Mesendoderm (in vitro differentiated cells): ENCODE measurements at regions not wholly inside any gene's neighbourhood (a gene's known extent, or its start where the extent isn't known, plus 50 kb on each side); places are given as distances from the start of the nearest gene placed in this dataset.
"Not testable (repeated sequence)": the region's sequence is repeated elsewhere in the genome, so short reads cannot be mapped to it uniquely, and the experiment has no call there.

Experiments used
- DNase-seq: peaks from one replicate; pipeline ENCODE4 v3.0.0; 2013
- H2AK5ac ChIP-seq: 2 replicates; pipeline ENCODE4 v1.6.1; 2013; ENCODE audit warnings: low read length, inconsistent platforms
- H2BK120ac ChIP-seq: 2 replicates; pipeline ENCODE4 v1.6.1; 2013; ENCODE audit warnings: low read depth, mild to moderate bottlenecking, low read length, moderate library complexity, mixed read lengths
- H2BK15ac ChIP-seq: replicated peaks from 2 replicates; pipeline ENCODE4 v1.6.1; 2013; ENCODE audit warnings: low read depth, mild to moderate bottlenecking, moderate library complexity
- H2BK5ac ChIP-seq: 2 replicates; pipeline ENCODE4 v1.6.1; 2013; ENCODE audit warnings: low read length, inconsistent platforms
- H3K18ac ChIP-seq: 2 replicates; pipeline ENCODE4 v1.6.1; 2013; ENCODE audit warnings: mild to moderate bottlenecking, low read length, mixed read lengths
- H3K23ac ChIP-seq: one replicate; pipeline ENCODE4 v1.6.1; 2013; ENCODE audit warnings: low read length
- H3K27ac ChIP-seq: 2 replicates; pipeline ENCODE4 v1.5.1; 2013; ENCODE audit warnings: low read depth, mild to moderate bottlenecking, inconsistent platforms, low read length, moderate library complexity
- H3K27me3 ChIP-seq: 2 replicates; pipeline ENCODE4 v1.6.1; 2013; ENCODE audit warnings: low read length, control low read depth, mild to moderate bottlenecking, inconsistent platforms; ENCODE audit not compliant: insufficient read depth, poor library complexity
- H3K36me3 ChIP-seq: 2 replicates; pipeline ENCODE4 v1.6.1; 2013; ENCODE audit warnings: low read length, inconsistent platforms; ENCODE audit not compliant: control insufficient read depth, insufficient read depth
- H3K4ac ChIP-seq: one replicate; pipeline ENCODE4 v1.6.1; 2013; ENCODE audit warnings: low read depth, mild to moderate bottlenecking, low read length, moderate library complexity
- H3K4me1 ChIP-seq: 2 replicates; pipeline ENCODE4 v1.6.1; 2013; ENCODE audit warnings: low read depth, low read length, inconsistent platforms; ENCODE audit not compliant: control insufficient read depth
- H3K4me2 ChIP-seq: 2 replicates; pipeline ENCODE4 v1.6.1; 2013; ENCODE audit warnings: low read length
- H3K4me3 ChIP-seq: 2 replicates; pipeline ENCODE4 v1.5.1; 2013; ENCODE audit warnings: mild to moderate bottlenecking, low read length
- H3K56ac ChIP-seq: one replicate; pipeline ENCODE4 v1.6.1; 2013; ENCODE audit warnings: low read length
- H3K79me1 ChIP-seq: 2 replicates; pipeline ENCODE4 v1.6.1; 2013; ENCODE audit warnings: low read length, inconsistent platforms
- H3K79me2 ChIP-seq: 2 replicates; pipeline ENCODE4 v1.6.1; 2013; ENCODE audit warnings: mild to moderate bottlenecking, low read length; ENCODE audit not compliant: control insufficient read depth, insufficient read depth
- H3K9ac ChIP-seq: 2 replicates; pipeline ENCODE4 v1.6.1; 2013; ENCODE audit warnings: low read length, inconsistent platforms
- H4K5ac ChIP-seq: one replicate; pipeline ENCODE4 v1.6.1; 2013; ENCODE audit warnings: low read length
- H4K8ac ChIP-seq: one replicate; pipeline ENCODE4 v1.6.1; 2013; ENCODE audit warnings: low read depth, mild to moderate bottlenecking, control low read depth, low read length, moderate library complexity
- WGBS: extraction: QIAGEN DNeasy Blood & Tissue Kit; methylation state at CpG from one replicate; pipeline ENCODE4 v1.1.7; 2013; ENCODE audit warnings: low lambda C conversion rate, missing lambda C conversion rate; ENCODE audit not compliant: insufficient coverage; ENCODE audit errors: extremely low coverage; 5-methylcytosine and 5-hydroxymethylcytosine counted together

DNA sequence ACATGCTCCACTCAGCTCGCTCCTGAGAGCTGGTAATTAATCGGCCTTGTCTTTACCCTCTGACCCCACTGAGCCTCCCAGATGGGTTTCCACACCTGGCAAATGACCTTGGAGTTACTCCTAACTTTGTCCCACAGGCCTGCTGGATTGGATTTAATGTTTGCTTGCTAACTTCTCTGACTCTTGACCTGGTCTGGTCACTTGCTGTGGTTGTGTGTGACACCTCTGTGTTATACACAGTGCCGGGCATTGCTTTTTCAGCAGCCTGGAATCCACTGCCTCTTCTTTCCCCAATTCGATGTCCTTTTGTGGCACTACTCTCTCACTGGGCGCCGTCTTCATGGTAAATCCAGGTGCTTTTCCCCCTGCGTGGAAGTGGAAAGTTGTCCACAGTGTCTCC lies 145.8 kb upstream of the PLGLB2 start:
- WGBS: no CpG with 5 or more reads among the region's 7 CpGs
- not testable (repeated sequence) for H3K36me3 ChIP-seq, H2BK5ac ChIP-seq, H3K79me2 ChIP-seq, H3K56ac ChIP-seq, H3K4ac ChIP-seq, H3K4me1 ChIP-seq, H2BK15ac ChIP-seq, H2BK120ac ChIP-seq, H2AK5ac ChIP-seq, H3K4me2 ChIP-seq, H3K27me3 ChIP-seq, H3K79me1 ChIP-seq, H3K27ac ChIP-seq, H3K4me3 ChIP-seq, H4K5ac ChIP-seq, H3K23ac ChIP-seq, H3K18ac ChIP-seq, DNase-seq, H3K9ac ChIP-seq, H4K8ac ChIP-seq

DNA sequence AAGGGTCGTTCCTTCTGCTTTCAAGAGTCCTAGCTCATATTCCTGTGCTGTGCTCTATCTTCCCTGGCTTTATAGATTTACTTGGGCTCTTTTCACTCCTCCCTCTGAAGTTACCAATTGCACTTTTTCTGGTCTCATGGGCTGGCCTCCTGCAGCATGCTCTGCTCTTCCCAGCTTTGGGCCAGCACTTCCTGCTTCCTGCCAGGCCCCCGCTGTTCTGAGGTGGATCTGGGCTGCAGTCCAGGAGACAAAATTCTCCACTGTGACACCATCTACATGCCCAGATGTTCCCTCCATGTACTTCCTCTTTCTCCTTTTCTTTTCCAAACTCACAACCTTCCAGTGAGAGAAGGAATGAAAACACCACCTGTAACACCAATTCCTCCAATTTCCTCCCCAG lies 145.2 kb upstream of the PLGLB2 start:
- not testable (repeated sequence) for H2BK120ac ChIP-seq, H3K4me2 ChIP-seq, H4K8ac ChIP-seq

DNA sequence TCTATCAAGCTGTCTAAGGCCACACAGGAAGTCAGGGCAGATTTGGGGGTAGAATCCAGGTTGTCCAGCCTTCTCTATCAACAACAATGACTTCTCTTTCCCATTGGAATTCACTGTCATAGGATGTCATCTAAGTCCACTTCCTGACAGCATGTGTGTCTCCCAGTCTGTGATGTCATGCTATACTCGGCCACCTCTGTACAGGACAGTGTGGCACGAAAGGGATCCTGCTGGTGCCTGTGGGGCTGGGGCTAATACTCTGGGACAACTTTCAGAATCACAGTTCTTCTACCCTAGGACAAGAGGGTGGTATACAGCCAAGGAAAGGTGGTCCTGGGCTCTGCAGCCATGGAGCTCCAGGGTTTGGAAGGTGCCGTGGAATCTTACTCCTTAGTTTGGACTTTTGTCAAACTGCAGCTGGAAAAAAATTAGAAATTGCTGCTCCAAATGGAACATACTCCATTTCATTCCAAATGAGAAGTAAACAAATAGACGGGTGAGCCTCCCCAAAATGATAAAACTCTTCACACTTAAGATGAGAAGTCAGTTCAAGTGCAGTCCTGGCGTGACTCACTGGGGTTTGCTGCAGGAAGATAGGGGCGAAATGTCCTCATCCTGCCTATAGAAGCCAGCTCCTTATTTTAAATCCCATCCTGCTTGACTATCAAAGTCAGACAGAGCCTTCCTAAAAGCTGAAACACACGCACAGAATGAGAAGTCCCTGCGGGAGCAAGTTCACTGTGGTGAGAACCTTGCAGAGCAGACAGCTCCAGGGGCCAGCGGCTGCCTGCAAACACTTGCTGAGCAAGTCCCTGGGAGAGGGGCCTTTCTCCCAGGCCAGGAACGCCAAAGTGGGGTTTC lies 144.2 kb upstream of the PLGLB2 start:
- not testable (repeated sequence) for H3K4me2 ChIP-seq, H3K4me3 ChIP-seq, H2BK5ac ChIP-seq, H2BK15ac ChIP-seq, H2AK5ac ChIP-seq, H3K18ac ChIP-seq, H3K36me3 ChIP-seq, H3K4ac ChIP-seq, H3K27me3 ChIP-seq, H3K9ac ChIP-seq, H3K79me1 ChIP-seq, H4K8ac ChIP-seq, DNase-seq, H3K27ac ChIP-seq, H3K23ac ChIP-seq, H3K79me2 ChIP-seq, H3K56ac ChIP-seq, H2BK120ac ChIP-seq, H3K4me1 ChIP-seq, H4K5ac ChIP-seq
- no CpG with 5 or more reads among the region's 10 CpGs for WGBS

More for the DNA sequence above, 145.2 kb upstream of the PLGLB2 start:
- not testable (repeated sequence) for H2AK5ac ChIP-seq, H2BK15ac ChIP-seq, H2BK5ac ChIP-seq, DNase-seq, H3K56ac ChIP-seq, H3K27ac ChIP-seq, H3K4ac ChIP-seq, H3K79me1 ChIP-seq, H3K27me3 ChIP-seq, H3K79me2 ChIP-seq, H3K23ac ChIP-seq, H4K5ac ChIP-seq, H3K4me3 ChIP-seq, H3K4me1 ChIP-seq, H3K9ac ChIP-seq, H3K18ac ChIP-seq, H3K36me3 ChIP-seq
- no CpG with 5 or more reads among the region's 2 CpGs for WGBS

DNA sequence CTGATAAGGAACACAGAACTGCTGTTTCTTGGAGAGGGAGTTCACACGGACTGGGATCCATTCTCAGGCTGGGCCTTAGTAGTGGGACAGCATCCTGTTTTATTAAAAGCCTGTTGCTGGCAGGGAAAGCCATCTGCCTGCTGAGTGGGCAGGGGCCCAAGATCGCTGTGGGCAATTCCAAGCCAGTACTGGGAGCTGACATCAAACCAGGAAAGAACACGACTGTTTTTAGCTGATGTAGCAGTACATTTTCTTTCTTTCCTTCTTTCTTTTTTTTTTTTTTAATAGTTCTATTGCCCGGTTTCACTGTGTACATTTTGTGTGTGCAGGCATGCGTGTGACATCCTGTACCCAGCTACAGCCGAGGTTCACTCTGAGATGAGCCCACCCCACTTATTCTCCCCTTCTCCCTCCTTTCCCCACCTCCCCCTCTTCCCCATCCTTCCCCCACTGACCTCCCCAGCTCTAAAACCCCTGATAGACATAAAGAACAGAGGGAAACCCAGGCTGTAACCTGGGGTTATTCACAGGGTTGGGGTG lies 143.5 kb upstream of the PLGLB2 start:
- H3K23ac ChIP-seq, H3K9ac ChIP-seq, H3K4me2 ChIP-seq, H2AK5ac ChIP-seq, H3K4me3 ChIP-seq, H2BK5ac ChIP-seq, H3K79me2 ChIP-seq, H2BK120ac ChIP-seq, H3K4ac ChIP-seq, H3K79me1 ChIP-seq, H3K56ac ChIP-seq, H3K27me3 ChIP-seq, H2BK15ac ChIP-seq, H3K18ac ChIP-seq, H4K8ac ChIP-seq, H3K27ac ChIP-seq, H3K36me3 ChIP-seq, H4K5ac ChIP-seq, DNase-seq, H3K4me1 ChIP-seq: not testable (repeated sequence)
- no CpG with 5 or more reads among the region's 6 CpGs for WGBS

DNA sequence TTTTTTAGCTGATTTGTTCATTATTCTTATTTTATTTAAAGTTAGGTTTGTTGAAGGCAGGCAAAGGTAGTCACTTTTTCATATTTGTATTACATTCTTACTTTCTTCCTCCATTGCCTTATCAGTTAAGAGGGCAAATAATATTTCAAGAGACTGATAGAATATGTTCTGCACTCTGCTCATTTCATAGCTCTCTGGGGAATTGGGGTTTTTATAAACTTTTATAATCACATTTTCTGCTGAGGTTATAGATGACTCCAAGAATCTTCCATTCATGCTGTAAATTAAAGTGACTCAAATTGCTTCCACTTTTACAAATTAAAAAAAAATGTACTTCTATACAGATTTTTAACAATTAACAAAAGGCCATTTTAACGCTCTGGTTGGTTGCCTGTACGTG lies 142.9 kb upstream of the PLGLB2 start:
- not testable (repeated sequence) for H3K36me3 ChIP-seq, H2BK5ac ChIP-seq, H3K9ac ChIP-seq, H3K56ac ChIP-seq, H3K4me3 ChIP-seq, H2BK120ac ChIP-seq, H4K8ac ChIP-seq, H3K4ac ChIP-seq, H3K18ac ChIP-seq, H2BK15ac ChIP-seq, H3K27me3 ChIP-seq, H3K4me2 ChIP-seq, DNase-seq, H2AK5ac ChIP-seq, H3K4me1 ChIP-seq, H4K5ac ChIP-seq, H3K79me1 ChIP-seq, H3K23ac ChIP-seq, H3K27ac ChIP-seq, H3K79me2 ChIP-seq
- WGBS: no CpG with 5 or more reads among the region's 2 CpGs
